A549 (cell line): ENCODE measurements at regions not wholly inside any gene's neighbourhood (a gene's known extent, or its start where the extent isn't known, plus 50 kb on each side); places are given as distances from the start of the nearest gene placed in this dataset.

Experiments used
- ATAC-seq, 2 experiments: fragments of 200-7000 bp in 1 of 2; fragments of >200 bp in 1 of 2; cut with Nextera tagmentation in 1 of 2; cut with Tn5 transposase in 1 of 2; 3 replicates each; pipeline versions ENCODE4 v1.8.0 to v1.9.1; 2018 to 2020; ENCODE audit warnings: mild to moderate bottlenecking in 1 of 2, moderate library complexity in 1 of 2
- CTCF ChIA-PET: fragments of 300-600 bp; sonication (Branson Sonifier 250); formaldehyde crosslinking; extraction: SDS; loops from one replicate; lab custom pipeline; 2021; ENCODE audit warnings: antibody characterized with exemption, inconsistent platforms; lab: Yijun Ruan, JAX
- POLR2A ChIA-PET: fragments of 350-600 bp; formaldehyde crosslinking; extraction: SDS; loops from one replicate; lab custom pipeline; 2021; ENCODE audit warnings: antibody characterized with exemption, inconsistent platforms; lab: Yijun Ruan, JAX
- DNase-seq, 2 experiments: peaks; one replicate each; pipeline versions ENCODE4 v3.0.0 to v3.0.0-alpha.2; 2011 to 2016; ENCODE audit warnings: low read depth in 1 of 2, low spot score in 1 of 2
- FAIRE-seq: peaks from 2 replicates; lab custom pipeline; 2011; peaks lifted over from hg19 to GRCh38; lab: Jason Lieb, UNC
- H3K27ac ChIP-seq, 2 experiments: fragments of >200 bp; sonication (Bioruptor Twin); formaldehyde crosslinking; 3 replicates each; pipeline ENCODE4 v1.5.1; 2016 to 2017
- H3K4me1 ChIP-seq: fragments of >200 bp; sonication (Bioruptor Twin); formaldehyde crosslinking; 3 replicates; pipeline ENCODE4 v1.6.1; 2016
- H3K4me2 ChIP-seq: fragments of >200 bp; sonication (Bioruptor Twin); formaldehyde crosslinking; 3 replicates; pipeline ENCODE4 v1.6.1; 2016
- H3K4me3 ChIP-seq: fragments of >200 bp; sonication (Bioruptor Twin); formaldehyde crosslinking; 3 replicates; pipeline ENCODE4 v1.5.1; 2016
- H3K9me3 ChIP-seq: fragments of >200 bp; sonication (Bioruptor Twin); formaldehyde crosslinking; 3 replicates; pipeline ENCODE4 v1.6.1; 2016
- CEBPB ChIP-seq, 2 experiments: fragments of >200 bp in 1 of 2; sonication (Bioruptor Twin) in 1 of 2; formaldehyde crosslinking in 1 of 2; IDR thresholded peaks; 2 replicates each; pipeline ENCODE4 v1.6.1; 2012 to 2016
- EHMT2 ChIP-seq: fragments of 200-600 bp; sonication (generic); IDR thresholded peaks from 2 replicates; pipeline ENCODE4 v1.6.1; 2016; ENCODE audit warnings: antibody characterized with exemption, low read depth, mild to moderate bottlenecking, moderate library complexity
- WGBS: methylation state at CpG from one replicate; pipeline ENCODE4 v1.1.6; 2017; ENCODE audit errors: missing lambda C conversion rate; 5-methylcytosine and 5-hydroxymethylcytosine counted together

- Histone ChIP-seq H3K9me3 (no peaks in the 10 kb centered on the region), H3K4me3 (no peak overlapping the region), H3K27ac (peak overlapping the region; percentile 46 to 49; a peak in 2 of 6 replicates), H3K4me1 (peaks cover 70% of the 10 kb centered on the region), H3K4me2 (peak overlapping the region; percentile 26; the same call in 2 of the 3 replicates)
- ATAC-seq: no peak
- POLR2A ChIA-PET: no interaction called here
- TF ChIP-seq EHMT2: no peak
- TF ChIP-seq CEBPB (IDR thresholded peaks at IDR 0.05): peak in 1 of 2 experiments; percentile 49; a peak in 1 of 4 replicates
- DNase-seq: no peak
- FAIRE-seq: no peak
- CTCF ChIA-PET: no interaction called here
- WGBS: 51% methylated on average over 4 of the region's 4 CpGs
Measured at GRCh38 chr4:41487868-41488440, 50.0 kb upstream of the LIMCH1 start.
